Neural cell (in vitro differentiated cells): ENCODE measurements at regions not wholly inside any gene's neighbourhood (a gene's known extent, or its start where the extent isn't known, plus 50 kb on each side); places are given as distances from the start of the nearest gene placed in this dataset.

Experiments
- H2AFZ ChIP-seq: fragments of 200-600, 300-800 bp; sonication (generic), shearing (Covaris generic); 2 replicates; pipeline ENCODE4 v1.6.0; 2014; ENCODE audit warnings: low read depth, mild to moderate bottlenecking, antibody characterized with exemption, low read length, moderate library complexity
- H3F3A ChIP-seq: fragments of 200-600 bp; shearing (Covaris generic); 2 replicates; pipeline ENCODE4 v1.6.1; 2016; ENCODE audit warnings: mild to moderate bottlenecking, moderate library complexity, mixed read lengths, antibody characterized with exemption, low read length; ENCODE audit not compliant: insufficient read depth, poor library complexity, severe bottlenecking
- H3K27ac ChIP-seq: fragments of 200-600, 300-800 bp; sonication (generic), shearing (Covaris generic); 2 replicates; pipeline ENCODE4 v1.5.1; 2014; ENCODE audit warnings: mild to moderate bottlenecking, low read length, moderate library complexity
- H3K27me3 ChIP-seq: fragments of 300-800, 200-600 bp; sonication (generic), shearing (Covaris generic); 2 replicates; pipeline ENCODE4 v1.6.0; 2014; ENCODE audit warnings: mild to moderate bottlenecking, low read depth, low read length, moderate library complexity; ENCODE audit not compliant: insufficient read depth
- H3K36me3 ChIP-seq: fragments of 300-800, 200-600 bp; sonication (generic), shearing (Covaris generic); 2 replicates; pipeline ENCODE4 v1.5.1; 2014; ENCODE audit warnings: mild to moderate bottlenecking, antibody characterized with exemption, low read length, moderate library complexity; ENCODE audit not compliant: insufficient read depth
- H3K4me2 ChIP-seq: fragments of 300-800, 200-600 bp; sonication (generic), shearing (Covaris generic); 2 replicates; pipeline ENCODE4 v1.6.0; 2014; ENCODE audit warnings: mild to moderate bottlenecking, low read length
- H3K4me3 ChIP-seq: fragments of 300-800, 200-600 bp; sonication (generic), shearing (Covaris generic); 2 replicates; pipeline ENCODE4 v1.5.1; 2014; ENCODE audit warnings: mild to moderate bottlenecking, low read length, moderate library complexity
- H3K79me2 ChIP-seq: fragments of 200-600 bp; shearing (Covaris generic); replicated peaks from 2 replicates; pipeline ENCODE4 v1.6.0; 2014; ENCODE audit warnings: mild to moderate bottlenecking, low read length, moderate library complexity; ENCODE audit not compliant: insufficient read depth
- H3K9ac ChIP-seq: fragments of 300-800, 200-600 bp; sonication (generic), shearing (Covaris generic); 2 replicates; pipeline ENCODE4 v1.6.1; 2016; ENCODE audit warnings: mild to moderate bottlenecking, low read length, mixed read lengths
- H3K9me2 ChIP-seq: fragments of 200-600 bp; shearing (Covaris generic); 2 replicates; pipeline ENCODE4 v1.6.1; 2016; ENCODE audit warnings: mild to moderate bottlenecking, low read length, mixed read lengths; ENCODE audit not compliant: insufficient read depth
- H3K9me3 ChIP-seq: fragments of 200-600, 300-800 bp; sonication (generic), shearing (Covaris generic); 2 replicates; pipeline ENCODE4 v1.6.1; 2016; ENCODE audit warnings: mild to moderate bottlenecking, mixed run types, low read length, moderate library complexity, mixed read lengths
- H4K20me1 ChIP-seq: fragments of 200-600 bp; shearing (Covaris generic); 2 replicates; pipeline ENCODE4 v1.6.1; 2016; ENCODE audit warnings: mild to moderate bottlenecking, mixed run types; ENCODE audit not compliant: insufficient read depth
- EP300 ChIP-seq: fragments of 450-650 bp; conservative IDR thresholded peaks from 2 replicates; pipeline ENCODE4 v1.6.1; 2014; ENCODE audit warnings: antibody characterized with exemption, mild to moderate bottlenecking, moderate library complexity; ENCODE audit not compliant: poor library complexity, severe bottlenecking
- EZH2 ChIP-seq: fragments of 200-600, 300-800 bp; shearing (Covaris generic), sonication (generic); IDR thresholded peaks from 2 replicates; pipeline ENCODE4 v1.6.1; 2014; ENCODE audit warnings: antibody characterized with exemption, low read length, borderline replicate concordance, mild to moderate bottlenecking; ENCODE audit not compliant: insufficient read depth, poor library complexity, severe bottlenecking
- MXI1 ChIP-seq: fragments of 450-650 bp; conservative IDR thresholded peaks from 2 replicates; pipeline ENCODE4 v1.6.1; 2014; ENCODE audit warnings: antibody characterized with exemption, mild to moderate bottlenecking; ENCODE audit not compliant: poor library complexity, severe bottlenecking
- POLR2AphosphoS5 ChIP-seq: IDR thresholded peaks from 2 replicates; pipeline ENCODE4 v1.6.1; 2012
- RAD21 ChIP-seq: fragments of 450-650 bp; conservative IDR thresholded peaks from 2 replicates; pipeline ENCODE4 v1.6.1; 2014; ENCODE audit warnings: antibody characterized with exemption, mild to moderate bottlenecking, moderate library complexity
- SMC3 ChIP-seq: fragments of 450-650 bp; conservative IDR thresholded peaks from 2 replicates; pipeline ENCODE4 v1.6.1; 2014; ENCODE audit warnings: antibody characterized with exemption, mild to moderate bottlenecking, moderate library complexity; ENCODE audit not compliant: poor library complexity
- TAF1 ChIP-seq: IDR thresholded peaks from 2 replicates; pipeline ENCODE4 v1.6.1; 2012; ENCODE audit warnings: low read depth
- TF ChIP-seq, protein P1 (sequence below): fragments of 450-650 bp; IDR thresholded peaks from 2 replicates; pipeline ENCODE4 v1.5.1; 2014; ENCODE audit warnings: antibody characterized with exemption, mild to moderate bottlenecking, moderate library complexity; ENCODE audit not compliant: poor library complexity, severe bottlenecking
- TF ChIP-seq, protein P2 (sequence below): IDR thresholded peaks from 2 replicates; pipeline ENCODE4 v1.6.1; 2012; ENCODE audit warnings: borderline replicate concordance

DNA sequence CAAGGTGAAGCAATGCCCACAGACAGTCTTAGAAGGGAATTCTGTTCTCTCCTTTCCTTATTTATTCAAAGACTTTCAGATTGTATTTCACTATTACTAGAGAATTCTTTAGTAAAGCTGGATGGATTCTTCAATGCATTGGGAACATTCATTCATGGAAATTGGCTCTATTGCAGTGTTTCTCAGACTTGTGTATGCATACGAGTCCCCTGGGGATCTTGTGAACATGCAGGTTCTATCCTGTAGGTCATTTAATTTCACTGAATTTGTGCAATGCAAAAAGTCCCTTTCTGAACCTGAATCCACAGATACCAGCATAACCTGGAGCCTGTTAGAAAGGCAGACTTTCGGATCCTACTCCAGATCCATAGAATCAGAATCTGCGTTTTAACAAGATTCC is 160.9 kb upstream of the AHI1 start:
- no peaks in the 10 kb centered on the region for H3K79me2 ChIP-seq
- no peak overlapping the region for H3K4me2 ChIP-seq
- H3K9me2 ChIP-seq: no peaks in the 10 kb centered on the region
- no peak overlapping the region for H3K27ac ChIP-seq
- H4K20me1 ChIP-seq: no peaks in the 10 kb centered on the region
- TF ChIP-seq TAF1 (no peak), EP300 (no peak), RAD21 (no peak), SMC3 (no peak), POLR2AphosphoS5 (no peak), MXI1 (no peak), EZH2 (no peak)
- TF ChIP-seq, protein P1, sequence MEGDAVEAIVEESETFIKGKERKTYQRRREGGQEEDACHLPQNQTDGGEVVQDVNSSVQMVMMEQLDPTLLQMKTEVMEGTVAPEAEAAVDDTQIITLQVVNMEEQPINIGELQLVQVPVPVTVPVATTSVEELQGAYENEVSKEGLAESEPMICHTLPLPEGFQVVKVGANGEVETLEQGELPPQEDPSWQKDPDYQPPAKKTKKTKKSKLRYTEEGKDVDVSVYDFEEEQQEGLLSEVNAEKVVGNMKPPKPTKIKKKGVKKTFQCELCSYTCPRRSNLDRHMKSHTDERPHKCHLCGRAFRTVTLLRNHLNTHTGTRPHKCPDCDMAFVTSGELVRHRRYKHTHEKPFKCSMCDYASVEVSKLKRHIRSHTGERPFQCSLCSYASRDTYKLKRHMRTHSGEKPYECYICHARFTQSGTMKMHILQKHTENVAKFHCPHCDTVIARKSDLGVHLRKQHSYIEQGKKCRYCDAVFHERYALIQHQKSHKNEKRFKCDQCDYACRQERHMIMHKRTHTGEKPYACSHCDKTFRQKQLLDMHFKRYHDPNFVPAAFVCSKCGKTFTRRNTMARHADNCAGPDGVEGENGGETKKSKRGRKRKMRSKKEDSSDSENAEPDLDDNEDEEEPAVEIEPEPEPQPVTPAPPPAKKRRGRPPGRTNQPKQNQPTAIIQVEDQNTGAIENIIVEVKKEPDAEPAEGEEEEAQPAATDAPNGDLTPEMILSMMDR: no peak
- TF ChIP-seq, protein P2, sequence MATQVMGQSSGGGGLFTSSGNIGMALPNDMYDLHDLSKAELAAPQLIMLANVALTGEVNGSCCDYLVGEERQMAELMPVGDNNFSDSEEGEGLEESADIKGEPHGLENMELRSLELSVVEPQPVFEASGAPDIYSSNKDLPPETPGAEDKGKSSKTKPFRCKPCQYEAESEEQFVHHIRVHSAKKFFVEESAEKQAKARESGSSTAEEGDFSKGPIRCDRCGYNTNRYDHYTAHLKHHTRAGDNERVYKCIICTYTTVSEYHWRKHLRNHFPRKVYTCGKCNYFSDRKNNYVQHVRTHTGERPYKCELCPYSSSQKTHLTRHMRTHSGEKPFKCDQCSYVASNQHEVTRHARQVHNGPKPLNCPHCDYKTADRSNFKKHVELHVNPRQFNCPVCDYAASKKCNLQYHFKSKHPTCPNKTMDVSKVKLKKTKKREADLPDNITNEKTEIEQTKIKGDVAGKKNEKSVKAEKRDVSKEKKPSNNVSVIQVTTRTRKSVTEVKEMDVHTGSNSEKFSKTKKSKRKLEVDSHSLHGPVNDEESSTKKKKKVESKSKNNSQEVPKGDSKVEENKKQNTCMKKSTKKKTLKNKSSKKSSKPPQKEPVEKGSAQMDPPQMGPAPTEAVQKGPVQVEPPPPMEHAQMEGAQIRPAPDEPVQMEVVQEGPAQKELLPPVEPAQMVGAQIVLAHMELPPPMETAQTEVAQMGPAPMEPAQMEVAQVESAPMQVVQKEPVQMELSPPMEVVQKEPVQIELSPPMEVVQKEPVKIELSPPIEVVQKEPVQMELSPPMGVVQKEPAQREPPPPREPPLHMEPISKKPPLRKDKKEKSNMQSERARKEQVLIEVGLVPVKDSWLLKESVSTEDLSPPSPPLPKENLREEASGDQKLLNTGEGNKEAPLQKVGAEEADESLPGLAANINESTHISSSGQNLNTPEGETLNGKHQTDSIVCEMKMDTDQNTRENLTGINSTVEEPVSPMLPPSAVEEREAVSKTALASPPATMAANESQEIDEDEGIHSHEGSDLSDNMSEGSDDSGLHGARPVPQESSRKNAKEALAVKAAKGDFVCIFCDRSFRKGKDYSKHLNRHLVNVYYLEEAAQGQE: no peak
- no peaks in the 10 kb centered on the region for H3F3A ChIP-seq
- no peaks in the 10 kb centered on the region for H3K9me3 ChIP-seq
- H3K9ac ChIP-seq: no peak overlapping the region
- no peaks in the 10 kb centered on the region for H3K36me3 ChIP-seq
- no peaks in the 10 kb centered on the region for H3K27me3 ChIP-seq
- H2AFZ ChIP-seq: no peak overlapping the region
- no peak overlapping the region for H3K4me3 ChIP-seq

DNA sequence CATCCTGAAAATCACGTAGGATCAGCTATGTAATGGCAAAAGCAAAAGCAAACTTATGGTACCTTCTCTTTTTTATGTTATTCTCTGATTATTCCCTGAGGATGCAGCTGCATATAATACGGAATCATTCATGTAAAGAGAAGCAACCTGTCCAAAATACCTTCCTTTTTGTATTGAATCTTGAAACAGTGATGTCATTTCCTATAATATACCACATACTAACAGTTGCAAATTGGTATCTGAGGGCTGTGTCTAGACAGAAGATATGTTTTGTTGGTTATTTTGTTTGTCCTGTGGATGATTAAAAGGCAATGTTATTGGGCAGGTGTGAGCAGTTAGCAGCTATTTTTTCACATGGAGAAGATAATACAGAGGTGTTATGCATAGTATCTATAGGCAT is 161.4 kb upstream of the AHI1 start:
- Histone ChIP-seq H3K36me3 (no peaks in the 10 kb centered on the region), H3K27me3 (no peaks in the 10 kb centered on the region), H4K20me1 (no peaks in the 10 kb centered on the region), H3K79me2 (no peaks in the 10 kb centered on the region), H3K9me2 (no peaks in the 10 kb centered on the region), H3K4me3 (no peak overlapping the region), H3K9me3 (no peaks in the 10 kb centered on the region), H3K9ac (no peak overlapping the region), H3K27ac (no peak overlapping the region), H3K4me2 (no peak overlapping the region), H3F3A (no peaks in the 10 kb centered on the region), H2AFZ (no peak overlapping the region)
- TF ChIP-seq, protein P2: no peak
- no peak for TF ChIP-seq POLR2AphosphoS5
- no peak for TF ChIP-seq EP300
- no peak for TF ChIP-seq TAF1
- no peak for TF ChIP-seq MXI1
- TF ChIP-seq, protein P1: no peak
- no peak for TF ChIP-seq RAD21
- no peak for TF ChIP-seq EZH2
- TF ChIP-seq SMC3: no peak
